ENCODE measurements at regions not wholly inside any gene's neighbourhood (a gene's known extent, or its start where the extent isn't known, plus 50 kb on each side); places are given as distances from the start of the nearest gene placed in this dataset.
A peak's percentile ranks its signal among the peaks of the same experiment; 100 is the strongest.

DNA sequence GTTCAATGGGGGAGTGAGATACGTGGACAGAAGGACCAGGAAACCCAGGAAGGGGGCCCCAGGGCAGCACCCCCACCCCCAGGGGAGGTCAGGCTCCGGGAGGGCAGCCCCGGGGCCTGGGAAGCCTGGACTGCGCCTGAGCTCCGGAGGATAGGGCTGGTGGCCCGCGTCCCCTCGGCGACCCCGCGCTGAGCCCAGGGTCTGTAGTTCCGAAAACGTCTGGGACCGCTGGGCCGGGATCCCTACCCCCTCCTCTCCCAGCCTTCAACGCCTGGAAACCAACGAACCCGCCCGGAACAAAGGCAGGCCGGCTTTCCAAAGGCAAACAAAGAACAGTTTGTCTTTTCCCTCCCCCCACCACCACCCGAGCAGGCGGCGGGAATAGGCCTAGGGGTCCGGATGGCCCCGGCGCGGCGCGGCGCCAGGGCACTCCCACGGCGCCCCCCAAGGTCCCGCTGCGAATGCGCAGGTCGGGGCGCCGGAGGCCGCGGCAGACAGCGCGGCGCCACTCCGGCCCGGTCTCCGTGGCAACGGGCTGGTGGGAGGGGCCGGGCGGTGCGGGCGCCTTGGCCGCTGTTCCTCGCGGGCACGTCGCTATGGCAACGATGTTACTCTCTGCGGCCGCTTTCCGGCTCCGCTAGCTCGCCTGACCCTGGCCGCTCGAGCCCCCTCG lies 58.5 kb downstream of the IGLL1 start (continued):
- TF ChIP-seq, protein P1, sequence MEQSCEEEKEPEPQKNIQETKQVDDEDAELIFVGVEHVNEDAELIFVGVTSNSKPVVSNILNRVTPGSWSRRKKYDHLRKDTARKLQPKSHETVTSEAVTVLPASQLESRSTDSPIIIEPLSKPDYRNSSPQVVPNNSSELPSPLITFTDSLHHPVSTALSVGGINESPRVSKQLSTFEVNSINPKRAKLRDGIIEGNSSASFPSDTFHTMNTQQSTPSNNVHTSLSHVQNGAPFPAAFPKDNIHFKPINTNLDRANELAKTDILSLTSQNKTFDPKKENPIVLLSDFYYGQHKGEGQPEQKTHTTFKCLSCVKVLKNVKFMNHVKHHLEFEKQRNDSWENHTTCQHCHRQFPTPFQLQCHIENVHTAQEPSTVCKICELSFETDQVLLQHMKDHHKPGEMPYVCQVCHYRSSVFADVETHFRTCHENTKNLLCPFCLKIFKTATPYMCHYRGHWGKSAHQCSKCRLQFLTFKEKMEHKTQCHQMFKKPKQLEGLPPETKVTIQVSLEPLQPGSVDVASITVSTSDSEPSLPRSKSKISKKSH (CRISPR knock-in tag; IDR thresholded peaks at IDR 0.05; ENCODE audit: borderline replicate concordance): no peak
- TF ChIP-seq, protein P2, sequence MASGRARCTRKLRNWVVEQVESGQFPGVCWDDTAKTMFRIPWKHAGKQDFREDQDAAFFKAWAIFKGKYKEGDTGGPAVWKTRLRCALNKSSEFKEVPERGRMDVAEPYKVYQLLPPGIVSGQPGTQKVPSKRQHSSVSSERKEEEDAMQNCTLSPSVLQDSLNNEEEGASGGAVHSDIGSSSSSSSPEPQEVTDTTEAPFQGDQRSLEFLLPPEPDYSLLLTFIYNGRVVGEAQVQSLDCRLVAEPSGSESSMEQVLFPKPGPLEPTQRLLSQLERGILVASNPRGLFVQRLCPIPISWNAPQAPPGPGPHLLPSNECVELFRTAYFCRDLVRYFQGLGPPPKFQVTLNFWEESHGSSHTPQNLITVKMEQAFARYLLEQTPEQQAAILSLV (CRISPR knock-in tag; IDR thresholded peaks at IDR 0.05; ENCODE audit: borderline replicate concordance): peak; percentile 89
- TF ChIP-seq CC2D1A (CRISPR knock-in tag; IDR thresholded peaks at IDR 0.05): no peak
- no peak for TF ChIP-seq SATB2 (CRISPR knock-in tag; IDR thresholded peaks at IDR 0.05)
- no peak for TF ChIP-seq HNRNPUL1 (IDR thresholded peaks at IDR 0.05; ENCODE audit: low read depth, low read length)
- TF ChIP-seq, protein P3, sequence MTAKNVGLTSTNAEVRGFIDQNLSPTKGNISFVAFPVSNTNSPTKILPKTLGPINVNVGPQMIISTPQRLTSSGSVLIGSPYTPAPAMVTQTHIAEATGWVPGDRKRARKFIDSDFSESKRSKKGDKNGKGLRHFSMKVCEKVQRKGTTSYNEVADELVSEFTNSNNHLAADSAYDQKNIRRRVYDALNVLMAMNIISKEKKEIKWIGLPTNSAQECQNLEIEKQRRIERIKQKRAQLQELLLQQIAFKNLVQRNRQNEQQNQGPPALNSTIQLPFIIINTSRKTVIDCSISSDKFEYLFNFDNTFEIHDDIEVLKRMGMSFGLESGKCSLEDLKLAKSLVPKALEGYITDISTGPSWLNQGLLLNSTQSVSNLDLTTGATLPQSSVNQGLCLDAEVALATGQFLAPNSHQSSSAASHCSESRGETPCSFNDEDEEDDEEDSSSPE (CRISPR knock-in tag; IDR thresholded peaks at IDR 0.05): peak; percentile 94
- TF ChIP-seq SKI (IDR thresholded peaks at IDR 0.05; ENCODE audit: partially characterized antibody): peak; percentile 98
- no peak for TF ChIP-seq ZNF10 (CRISPR knock-in tag; IDR thresholded peaks at IDR 0.05; ENCODE audit: borderline replicate concordance, low read depth)
- TF ChIP-seq FOXA1 (IDR thresholded peaks at IDR 0.05): no peak
- peak; percentile 86 for TF ChIP-seq FOXA1 (CRISPR knock-in tag; IDR thresholded peaks at IDR 0.05)
- no peak for TF ChIP-seq ZNF432 (CRISPR knock-in tag; IDR thresholded peaks at IDR 0.05; ENCODE audit: borderline replicate concordance)
- no peak for TF ChIP-seq ZNF3 (CRISPR knock-in tag; IDR thresholded peaks at IDR 0.05)
- TF ChIP-seq ZSCAN30 (CRISPR knock-in tag; IDR thresholded peaks at IDR 0.05): peak; percentile 57; the same call in 1 of the 2 replicates
- TF ChIP-seq HNF4G (IDR thresholded peaks at IDR 0.05; ENCODE audit: borderline replicate concordance, low read depth, low read length): peak; percentile 74; the same call in 1 of the 2 replicates
- 0 out of 2 replicates have a peak, but pooled peaks have one; percentile 77 for TF ChIP-seq HNF4G (CRISPR knock-in tag; IDR thresholded peaks at IDR 0.05; ENCODE audit: borderline replicate concordance, low read depth)
- peak; percentile 49; the same call in 1 of the 2 replicates for TF ChIP-seq NR2F6 (IDR thresholded peaks at IDR 0.05)
- peak; percentile 83 for TF ChIP-seq NR2F6 (CRISPR knock-in tag; IDR thresholded peaks at IDR 0.05)
- TF ChIP-seq ZNF337 (CRISPR knock-in tag; IDR thresholded peaks at IDR 0.05; ENCODE audit: borderline replicate concordance, low read depth): no peak
- TF ChIP-seq RARG (CRISPR knock-in tag; IDR thresholded peaks at IDR 0.05; ENCODE audit: low read depth): no peak
- TF ChIP-seq ZNF20 (CRISPR knock-in tag; IDR thresholded peaks at IDR 0.05): no peak
- peak; percentile 55 for TF ChIP-seq CBX1 (IDR thresholded peaks at IDR 0.05; ENCODE audit: low read depth)
- peak; percentile 33; the same call in 1 of the 2 replicates for TF ChIP-seq SMAD3 (CRISPR knock-in tag; IDR thresholded peaks at IDR 0.05)
- TF ChIP-seq HNRNPLL (IDR thresholded peaks at IDR 0.05; ENCODE audit: low read depth, low read length, poor library complexity, severe bottlenecking): peak; percentile 82
- TF ChIP-seq ARHGAP35 (CRISPR knock-in tag; IDR thresholded peaks at IDR 0.05; ENCODE audit: borderline replicate concordance): peak; percentile 66; the same call in 1 of the 2 replicates
- TF ChIP-seq ZNF782 (CRISPR knock-in tag; IDR thresholded peaks at IDR 0.05; ENCODE audit: borderline replicate concordance): no peak
- no peak; the same call in 1 of the 2 replicates for TF ChIP-seq ZSCAN9 (CRISPR knock-in tag; IDR thresholded peaks at IDR 0.05; ENCODE audit: borderline replicate concordance)
- TF ChIP-seq ZNF850 (CRISPR knock-in tag; conservative IDR thresholded peaks at IDR 0.05): no peak
- TF ChIP-seq, protein P4, sequence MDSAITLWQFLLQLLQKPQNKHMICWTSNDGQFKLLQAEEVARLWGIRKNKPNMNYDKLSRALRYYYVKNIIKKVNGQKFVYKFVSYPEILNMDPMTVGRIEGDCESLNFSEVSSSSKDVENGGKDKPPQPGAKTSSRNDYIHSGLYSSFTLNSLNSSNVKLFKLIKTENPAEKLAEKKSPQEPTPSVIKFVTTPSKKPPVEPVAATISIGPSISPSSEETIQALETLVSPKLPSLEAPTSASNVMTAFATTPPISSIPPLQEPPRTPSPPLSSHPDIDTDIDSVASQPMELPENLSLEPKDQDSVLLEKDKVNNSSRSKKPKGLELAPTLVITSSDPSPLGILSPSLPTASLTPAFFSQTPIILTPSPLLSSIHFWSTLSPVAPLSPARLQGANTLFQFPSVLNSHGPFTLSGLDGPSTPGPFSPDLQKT (CRISPR knock-in tag; IDR thresholded peaks at IDR 0.05; ENCODE audit: borderline replicate concordance): no peak
